ENCODE measurements at regions not wholly inside any gene's neighbourhood (a gene's known extent, or its start where the extent isn't known, plus 50 kb on each side); places are given as distances from the start of the nearest gene placed in this dataset.

DNA sequence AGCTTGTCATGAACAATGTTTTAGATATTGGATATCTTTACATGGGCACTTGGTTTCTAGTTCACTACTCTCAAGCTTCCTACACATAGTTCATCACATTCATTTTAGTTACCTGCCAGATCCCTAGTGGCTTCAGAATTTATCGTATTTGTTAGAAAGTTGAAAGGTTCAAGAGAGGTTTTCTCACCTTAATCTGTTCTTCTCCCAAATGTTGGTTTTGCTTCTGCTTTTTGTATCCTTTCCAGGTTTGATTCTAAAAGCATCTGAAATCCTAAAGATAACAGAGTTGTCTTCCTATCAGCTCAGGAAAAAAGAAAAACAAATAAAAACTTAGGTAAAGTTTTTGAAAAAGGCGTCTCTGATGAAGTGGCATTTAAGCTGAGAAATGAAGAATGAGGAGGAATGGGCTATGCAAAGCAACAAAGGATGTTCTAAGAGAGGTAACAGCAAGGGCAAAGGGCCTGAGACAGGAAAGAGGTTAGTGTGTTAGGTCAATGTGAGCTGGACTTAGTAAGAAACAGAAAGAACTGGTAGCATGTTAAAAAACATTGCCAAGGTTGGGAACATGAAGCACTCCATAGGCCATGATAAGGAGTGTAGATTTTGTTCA is 104.7 kb upstream of the CMC1 start:
- WGBS, 2 donors: 97% methylated on average over 2 of the region's 2 CpGs

GRCh38 chr3:28138043-28138610 is 103.3 kb upstream of the CMC1 start:
- H3K36me3 ChIP-seq (ENCODE audit: control insufficient read depth in 1 of 2, insufficient read depth in 2 of 2, low read length in 1 of 2): no peaks in the 10 kb centered on the region
- intact Hi-C loops (cut with DNase I): no loop called here
- ATAC-seq (ENCODE audit: low FRiP score) (no peak), DNase-seq (no peak)
- no peak overlapping the region for H3K4me3 ChIP-seq (ENCODE audit: low read length in 2 of 2)
- WGBS, 2 donors: 25 to 31% methylated on average over 6 of the region's 6 CpGs
- no peak overlapping the region for H3K27ac ChIP-seq (ENCODE audit: low read depth in 1 of 2, low read length in 2 of 2)
- no peaks in the 10 kb centered on the region for H3K9me3 ChIP-seq (ENCODE audit: control insufficient read depth, low read length)
- no peaks in the 10 kb centered on the region for H3K27me3 ChIP-seq (ENCODE audit: control insufficient read depth in 1 of 2, insufficient read depth in 2 of 2, low read length in 1 of 2)
- H3K4me1 ChIP-seq (ENCODE audit: control insufficient read depth in 1 of 2, insufficient read depth in 2 of 2, low read length in 2 of 2): peaks cover 0 to 2% of the 10 kb centered on the region in 2 donors

More for the DNA sequence above, 104.7 kb upstream of the CMC1 start:
- Histone ChIP-seq H3K4me1 (ENCODE audit: control insufficient read depth in 1 of 2, insufficient read depth in 2 of 2, low read length in 2 of 2) (peaks cover 0 to 2% of the 10 kb centered on the region in 2 donors), H3K36me3 (ENCODE audit: control insufficient read depth in 1 of 2, insufficient read depth in 2 of 2, low read length in 1 of 2) (no peaks in the 10 kb centered on the region), H3K4me3 (ENCODE audit: low read length in 2 of 2) (no peak overlapping the region), H3K27me3 (ENCODE audit: control insufficient read depth in 1 of 2, insufficient read depth in 2 of 2, low read length in 1 of 2) (no peaks in the 10 kb centered on the region), H3K27ac (ENCODE audit: low read depth in 1 of 2, low read length in 2 of 2) (no peak overlapping the region), H3K9me3 (ENCODE audit: control insufficient read depth, low read length) (no peaks in the 10 kb centered on the region)
- ATAC-seq (ENCODE audit: low FRiP score): no peak
- intact Hi-C loops (cut with DNase I): no loop called here
- no peak for DNase-seq

DNA sequence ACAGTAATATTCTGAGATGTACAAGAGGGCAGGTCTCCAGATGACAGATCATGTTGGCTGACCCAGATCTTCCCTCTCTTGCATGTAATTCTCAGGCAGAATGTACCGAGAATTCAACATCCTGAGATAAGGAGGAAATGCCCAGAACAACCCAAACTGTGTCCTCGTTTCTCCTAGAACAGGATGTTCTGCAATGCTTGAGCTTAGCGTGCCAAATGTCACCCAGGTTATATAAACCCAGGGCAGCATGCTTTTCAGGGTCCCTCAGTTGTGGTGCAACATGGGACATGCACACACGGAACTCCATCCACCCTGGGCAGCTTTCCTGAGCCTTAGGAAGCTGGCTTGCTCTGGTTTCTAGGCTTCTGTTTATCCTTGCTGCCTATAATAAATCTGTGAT is 102.1 kb upstream of the CMC1 start:
- WGBS, 2 donors: 23 to 41% methylated on average over 4 of the region's 4 CpGs
- Histone ChIP-seq H3K27me3 (ENCODE audit: control insufficient read depth in 1 of 2, insufficient read depth in 2 of 2, low read length in 1 of 2) (no peaks in the 10 kb centered on the region), H3K4me1 (ENCODE audit: control insufficient read depth in 1 of 2, insufficient read depth in 2 of 2, low read length in 2 of 2) (peaks cover 0 to 2% of the 10 kb centered on the region in 2 donors), H3K4me3 (ENCODE audit: low read length in 2 of 2) (no peak overlapping the region), H3K36me3 (ENCODE audit: control insufficient read depth in 1 of 2, insufficient read depth in 2 of 2, low read length in 1 of 2) (no peaks in the 10 kb centered on the region), H3K9me3 (ENCODE audit: control insufficient read depth, low read length) (no peaks in the 10 kb centered on the region), H3K27ac (ENCODE audit: low read depth in 1 of 2, low read length in 2 of 2) (no peak overlapping the region)
- DNase-seq (peak in 1 of 2 donors; percentile 59), ATAC-seq (ENCODE audit: low FRiP score) (peak; percentile 74)
- intact Hi-C loops (cut with DNase I): no loop called here

- Histone ChIP-seq H3K27ac (ENCODE audit: low read depth in 1 of 2, low read length in 2 of 2) (no peak overlapping the region), H3K9me3 (ENCODE audit: control insufficient read depth, low read length) (no peaks in the 10 kb centered on the region), H3K27me3 (ENCODE audit: control insufficient read depth in 1 of 2, insufficient read depth in 2 of 2, low read length in 1 of 2) (no peaks in the 10 kb centered on the region), H3K36me3 (ENCODE audit: control insufficient read depth in 1 of 2, insufficient read depth in 2 of 2, low read length in 1 of 2) (no peaks in the 10 kb centered on the region), H3K4me1 (ENCODE audit: control insufficient read depth in 1 of 2, insufficient read depth in 2 of 2, low read length in 2 of 2) (peaks cover 0 to 2% of the 10 kb centered on the region in 2 donors), H3K4me3 (ENCODE audit: low read length in 2 of 2) (no peak overlapping the region)
- 87 to 88% methylated on average over 5 of the region's 5 CpGs for WGBS, 2 donors
- DNase-seq (no peak), ATAC-seq (ENCODE audit: low FRiP score) (peak; percentile 44)
- intact Hi-C loops (cut with DNase I): no loop called here
These were observed 101.3 kb upstream of the CMC1 start for GRCh38 chr3:28139967-28140634.

- Histone ChIP-seq H3K36me3 (ENCODE audit: control insufficient read depth in 1 of 2, insufficient read depth in 2 of 2, low read length in 1 of 2) (no peaks in the 10 kb centered on the region), H3K9me3 (ENCODE audit: control insufficient read depth, low read length) (no peaks in the 10 kb centered on the region), H3K4me1 (ENCODE audit: control insufficient read depth in 1 of 2, insufficient read depth in 2 of 2, low read length in 2 of 2) (peaks cover 0 to 2% of the 10 kb centered on the region in 2 donors), H3K27me3 (ENCODE audit: control insufficient read depth in 1 of 2, insufficient read depth in 2 of 2, low read length in 1 of 2) (no peaks in the 10 kb centered on the region), H3K4me3 (ENCODE audit: low read length in 2 of 2) (no peak overlapping the region), H3K27ac (ENCODE audit: low read depth in 1 of 2, low read length in 2 of 2) (no peak overlapping the region)
- no peak for ATAC-seq (ENCODE audit: low FRiP score)
- DNase-seq: no peak
- intact Hi-C loops (cut with DNase I): no loop called here
- WGBS, 2 donors: 94 to 95% methylated on average over 4 of the region's 4 CpGs
These were observed 100.8 kb upstream of the CMC1 start for GRCh38 chr3:28140664-28141063.

DNA sequence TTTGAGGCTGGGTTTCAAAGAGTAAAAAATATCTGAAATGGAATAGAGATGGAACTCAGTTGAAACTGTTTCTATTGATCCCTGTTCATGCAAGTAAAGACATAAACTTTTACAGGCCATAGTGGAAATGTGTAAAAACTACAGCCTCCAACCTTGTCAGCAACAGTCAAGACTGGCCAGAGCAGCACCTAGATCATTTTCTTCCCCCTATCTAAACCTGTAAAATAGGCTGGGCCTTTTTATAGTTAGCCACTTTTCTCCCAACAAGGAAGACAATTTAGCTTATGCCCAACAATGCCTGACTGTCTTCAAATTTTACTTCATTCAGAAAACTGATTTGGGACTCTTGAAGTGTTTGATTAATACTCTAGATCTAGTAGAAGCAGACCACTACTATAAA is 91.5 kb upstream of the CMC1 start:
- Histone ChIP-seq H3K9me3 (ENCODE audit: control insufficient read depth, low read length) (peaks cover 3% of the 10 kb centered on the region), H3K27me3 (ENCODE audit: control insufficient read depth in 1 of 2, insufficient read depth in 2 of 2, low read length in 1 of 2) (no peaks in the 10 kb centered on the region), H3K4me1 (ENCODE audit: control insufficient read depth in 1 of 2, insufficient read depth in 2 of 2, low read length in 2 of 2) (no peaks in the 10 kb centered on the region), H3K27ac (ENCODE audit: low read depth in 1 of 2, low read length in 2 of 2) (no peak overlapping the region), H3K4me3 (ENCODE audit: low read length in 2 of 2) (no peak overlapping the region), H3K36me3 (ENCODE audit: control insufficient read depth in 1 of 2, insufficient read depth in 2 of 2, low read length in 1 of 2) (no peaks in the 10 kb centered on the region)
- ATAC-seq (ENCODE audit: low FRiP score): no peak
- intact Hi-C loops (cut with DNase I): no loop called here
- DNase-seq: no peak

DNA sequence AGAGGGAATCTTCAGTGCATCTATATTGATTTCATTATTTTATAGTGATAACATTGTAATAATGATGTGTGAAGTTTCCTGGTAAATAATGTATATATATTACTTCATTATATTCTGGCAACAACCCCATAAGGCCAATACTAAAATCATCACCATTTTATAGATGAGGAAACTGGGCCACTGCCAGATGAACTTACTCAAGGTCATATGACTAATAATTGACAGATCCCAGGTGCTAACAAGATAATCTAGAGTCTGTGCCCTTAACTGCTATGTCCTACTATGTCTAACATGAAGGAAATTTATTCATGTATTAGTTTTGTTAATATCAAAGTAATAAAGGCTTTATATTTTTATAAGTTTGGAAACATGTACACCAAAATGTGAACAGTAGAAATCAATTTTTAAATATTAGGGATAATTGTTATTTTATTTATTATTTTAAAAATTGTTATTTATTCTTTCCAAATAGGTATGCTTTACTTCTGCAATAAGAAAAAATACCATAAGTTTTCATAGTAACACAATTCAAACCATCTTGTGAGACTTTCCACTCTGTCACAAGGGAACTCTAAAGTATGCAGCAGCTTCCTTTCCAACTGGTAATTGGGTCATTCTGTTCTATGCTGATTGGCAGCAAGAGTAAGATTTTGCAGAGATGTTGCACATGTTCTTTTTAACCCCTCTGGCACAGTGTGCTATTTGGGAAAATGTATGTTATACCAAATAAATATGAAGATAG is 90.8 kb upstream of the CMC1 start:
- Histone ChIP-seq H3K27ac (ENCODE audit: low read depth in 1 of 2, low read length in 2 of 2) (no peak overlapping the region), H3K36me3 (ENCODE audit: control insufficient read depth in 1 of 2, insufficient read depth in 2 of 2, low read length in 1 of 2) (no peaks in the 10 kb centered on the region), H3K9me3 (ENCODE audit: control insufficient read depth, low read length) (peaks cover 3% of the 10 kb centered on the region), H3K4me1 (ENCODE audit: control insufficient read depth in 1 of 2, insufficient read depth in 2 of 2, low read length in 2 of 2) (no peaks in the 10 kb centered on the region), H3K4me3 (ENCODE audit: low read length in 2 of 2) (no peak overlapping the region), H3K27me3 (ENCODE audit: control insufficient read depth in 1 of 2, insufficient read depth in 2 of 2, low read length in 1 of 2) (no peaks in the 10 kb centered on the region)
- intact Hi-C loops (cut with DNase I): no loop called here
- DNase-seq: no peak
- peak; percentile 53 for ATAC-seq (ENCODE audit: low FRiP score)

GRCh38 chr3:28151207-28151550 is 90.2 kb upstream of the CMC1 start:
- peaks cover 3% of the 10 kb centered on the region for H3K9me3 ChIP-seq (ENCODE audit: control insufficient read depth, low read length)
- no peak for DNase-seq
- no peaks in the 10 kb centered on the region for H3K36me3 ChIP-seq (ENCODE audit: control insufficient read depth in 1 of 2, insufficient read depth in 2 of 2, low read length in 1 of 2)
- H3K27ac ChIP-seq (ENCODE audit: low read depth in 1 of 2, low read length in 2 of 2): no peak overlapping the region
- intact Hi-C loops (cut with DNase I): no loop called here
- no peak for ATAC-seq (ENCODE audit: low FRiP score)
- H3K27me3 ChIP-seq (ENCODE audit: control insufficient read depth in 1 of 2, insufficient read depth in 2 of 2, low read length in 1 of 2): no peaks in the 10 kb centered on the region
- 16% methylated on average over 2 of the region's 2 CpGs for WGBS, 2 donors
- H3K4me1 ChIP-seq (ENCODE audit: control insufficient read depth in 1 of 2, insufficient read depth in 2 of 2, low read length in 2 of 2): no peaks in the 10 kb centered on the region
- no peak overlapping the region for H3K4me3 ChIP-seq (ENCODE audit: low read length in 2 of 2)

Data from aorta (tissue), 5 donors.